GM10266 (cell line): ENCODE measurements at regions not wholly inside any gene's neighbourhood (a gene's known extent, or its start where the extent isn't known, plus 50 kb on each side); places are given as distances from the start of the nearest gene placed in this dataset.

Experiments used
- DNase-seq: peaks from one replicate; pipeline ENCODE4 v3.0.0; 2012; ENCODE audit errors: extremely low spot score
- CTCF ChIP-seq: IDR thresholded peaks from 2 replicates; pipeline ENCODE4 v1.5.1; 2012; ENCODE audit warnings: mild to moderate bottlenecking, low read depth; ENCODE audit not compliant: control insufficient read depth, insufficient read depth; ENCODE audit errors: missing control alignments

- DNase-seq: no peak
- no peak for TF ChIP-seq CTCF
These were observed 78.7 kb upstream of the ITGA6 start for GRCh38 chr2:172348555-172349288.

GRCh38 chr2:172350839-172351479, 76.4 kb upstream of the ITGA6 start:
- TF ChIP-seq CTCF: no peak
- DNase-seq: no peak

- no peak for TF ChIP-seq CTCF
- DNase-seq: no peak
These were observed 75.8 kb upstream of the ITGA6 start for GRCh38 chr2:172351586-172351985.

- no peak for DNase-seq
- no peak for TF ChIP-seq CTCF
These were observed 73.0 kb upstream of the ITGA6 start for GRCh38 chr2:172354347-172354746.

GRCh38 chr2:172357442-172357841, 69.9 kb upstream of the ITGA6 start:
- TF ChIP-seq CTCF: no peak
- no peak for DNase-seq

GRCh38 chr2:172358691-172359556, 68.5 kb upstream of the ITGA6 start:
- TF ChIP-seq CTCF: no peak
- no peak for DNase-seq
